Activated T-helper 17 cell treated with anti-CD3 and anti-CD28 coated beads, Interleukin-2, amount 50 U/mL, for 72 hours (primary cell): ENCODE measurements at regions not wholly inside any gene's neighbourhood (a gene's known extent, or its start where the extent isn't known, plus 50 kb on each side); places are given as distances from the start of the nearest gene placed in this dataset.
"Not testable (repeated sequence)": the region's sequence is repeated elsewhere in the genome, so short reads cannot be mapped to it uniquely, and the experiment has no call there.

Source experiments
- ATAC-seq: fragments of 150-1000 bp; cut with Tn5 transposase; replicated peaks from 2 replicates; pipeline ENCODE4 v1.10.0; 2021; ENCODE audit warnings: mild to moderate bottlenecking, moderate library complexity
- H3K27ac Mint-ChIP-seq: one replicate; pipeline ENCODE4 v1.8.0; 2022; ENCODE audit warnings: mixed read lengths
- H3K27me3 Mint-ChIP-seq: one replicate; pipeline ENCODE4 v1.8.0; 2022; ENCODE audit warnings: mixed read lengths
- H3K36me3 Mint-ChIP-seq: one replicate; pipeline ENCODE4 v1.8.0; 2022; ENCODE audit warnings: low read depth, mild to moderate bottlenecking, mixed read lengths
- H3K4me1 Mint-ChIP-seq: one replicate; pipeline ENCODE4 v1.8.0; 2022; ENCODE audit warnings: mixed read lengths
- H3K4me3 Mint-ChIP-seq: one replicate; pipeline ENCODE4 v1.8.0; 2022; ENCODE audit warnings: mild to moderate bottlenecking, mixed read lengths
- H3K9me3 Mint-ChIP-seq: one replicate; pipeline ENCODE4 v1.8.0; 2022; ENCODE audit warnings: mixed read lengths

GRCh38 chr17:71572343-71572742 lies 548.5 kb upstream of the SOX9 start:
- ATAC-seq, result no peak
- Mint-ChIP-seq H3K27ac (no peak overlapping the region), H3K4me3 (no peak overlapping the region), H3K9me3 (peaks cover 4% of the 10 kb centered on the region), H3K4me1 (no peaks in the 10 kb centered on the region), H3K27me3 (no peaks in the 10 kb centered on the region), H3K36me3 (no peaks in the 10 kb centered on the region)

GRCh38 chr17:71578446-71578845 lies 542.4 kb upstream of the SOX9 start:
- Mint-ChIP-seq H3K4me3 (no peak overlapping the region), H3K36me3 (no peaks in the 10 kb centered on the region), H3K27me3 (no peaks in the 10 kb centered on the region), H3K9me3 (peaks cover 10% of the 10 kb centered on the region), H3K4me1 (no peaks in the 10 kb centered on the region), H3K27ac (no peak overlapping the region)
- ATAC-seq, result no peak

- no peaks in the 10 kb centered on the region for H3K36me3 Mint-ChIP-seq
- ATAC-seq, result no peak
- H3K9me3 Mint-ChIP-seq, result peaks cover 10% of the 10 kb centered on the region
- no peaks in the 10 kb centered on the region for H3K4me1 Mint-ChIP-seq
- H3K4me3 Mint-ChIP-seq, result no peak overlapping the region
- no peak overlapping the region for H3K27ac Mint-ChIP-seq
- H3K27me3 Mint-ChIP-seq, result no peaks in the 10 kb centered on the region
These were observed 540.6 kb upstream of the SOX9 start for GRCh38 chr17:71580220-71580619.

GRCh38 chr17:71585540-71585939 lies 535.3 kb upstream of the SOX9 start:
- no peak overlapping the region for H3K4me3 Mint-ChIP-seq
- no peaks in the 10 kb centered on the region for H3K4me1 Mint-ChIP-seq
- H3K27ac Mint-ChIP-seq, result no peak overlapping the region
- ATAC-seq, result no peak
- no peaks in the 10 kb centered on the region for H3K36me3 Mint-ChIP-seq
- peaks cover 9% of the 10 kb centered on the region for H3K9me3 Mint-ChIP-seq
- H3K27me3 Mint-ChIP-seq, result peaks cover 4% of the 10 kb centered on the region

GRCh38 chr17:71592431-71592830 lies 528.4 kb upstream of the SOX9 start:
- H3K4me3 Mint-ChIP-seq, result no peak overlapping the region
- ATAC-seq, result no peak
- no peaks in the 10 kb centered on the region for H3K4me1 Mint-ChIP-seq
- no peaks in the 10 kb centered on the region for H3K36me3 Mint-ChIP-seq
- H3K27me3 Mint-ChIP-seq, result peaks cover 4% of the 10 kb centered on the region
- H3K9me3 Mint-ChIP-seq, result peaks cover 4% of the 10 kb centered on the region
- H3K27ac Mint-ChIP-seq, result no peak overlapping the region

- Mint-ChIP-seq H3K27ac (no peak overlapping the region), H3K4me1 (no peaks in the 10 kb centered on the region), H3K4me3 (no peak overlapping the region), H3K9me3 (peaks cover 4% of the 10 kb centered on the region), H3K27me3 (peaks cover 4% of the 10 kb centered on the region), H3K36me3 (no peaks in the 10 kb centered on the region)
- no peak for ATAC-seq
These were observed 527.7 kb upstream of the SOX9 start for GRCh38 chr17:71593078-71593477.

- not testable (repeated sequence) for H3K27me3 Mint-ChIP-seq, H3K4me1 Mint-ChIP-seq, H3K4me3 Mint-ChIP-seq, ATAC-seq, H3K9me3 Mint-ChIP-seq, H3K27ac Mint-ChIP-seq, H3K36me3 Mint-ChIP-seq
These were observed 521.2 kb upstream of the SOX9 start for GRCh38 chr17:71599583-71599982.

GRCh38 chr17:71600137-71600789 lies 520.6 kb upstream of the SOX9 start:
- Mint-ChIP-seq H3K4me3 (no peak overlapping the region), H3K27ac (no peak overlapping the region), H3K27me3 (no peaks in the 10 kb centered on the region), H3K4me1 (no peaks in the 10 kb centered on the region), H3K36me3 (no peaks in the 10 kb centered on the region), H3K9me3 (peaks cover 5% of the 10 kb centered on the region)
- no peak for ATAC-seq

GRCh38 chr17:71601894-71602504 lies 518.8 kb upstream of the SOX9 start:
- Mint-ChIP-seq H3K36me3 (no peaks in the 10 kb centered on the region), H3K4me1 (no peaks in the 10 kb centered on the region), H3K27ac (no peak overlapping the region), H3K4me3 (no peak overlapping the region), H3K9me3 (peaks cover 5% of the 10 kb centered on the region), H3K27me3 (no peaks in the 10 kb centered on the region)
- ATAC-seq, result no peak

GRCh38 chr17:71613996-71614395 lies 506.8 kb upstream of the SOX9 start:
- H3K4me3 Mint-ChIP-seq, result no peak overlapping the region
- H3K27ac Mint-ChIP-seq, result no peak overlapping the region
- H3K36me3 Mint-ChIP-seq, result no peaks in the 10 kb centered on the region
- H3K4me1 Mint-ChIP-seq, result no peaks in the 10 kb centered on the region
- H3K27me3 Mint-ChIP-seq, result no peaks in the 10 kb centered on the region
- peaks cover 18% of the 10 kb centered on the region for H3K9me3 Mint-ChIP-seq
- no peak for ATAC-seq

GRCh38 chr17:71615820-71616219 lies 505.0 kb upstream of the SOX9 start:
- H3K9me3 Mint-ChIP-seq, result peaks cover 22% of the 10 kb centered on the region

GRCh38 chr17:71617767-71618166 lies 503.1 kb upstream of the SOX9 start:
- H3K36me3 Mint-ChIP-seq, H3K27me3 Mint-ChIP-seq, H3K27ac Mint-ChIP-seq, H3K4me3 Mint-ChIP-seq, ATAC-seq, H3K4me1 Mint-ChIP-seq: not testable (repeated sequence)
- peaks cover 22% of the 10 kb centered on the region for H3K9me3 Mint-ChIP-seq

More at GRCh38 chr17:71615820-71616219, 505.0 kb upstream of the SOX9 start:
- H3K27me3 Mint-ChIP-seq, result no peaks in the 10 kb centered on the region
- H3K27ac Mint-ChIP-seq, result no peak overlapping the region
- no peak overlapping the region for H3K4me3 Mint-ChIP-seq
- H3K4me1 Mint-ChIP-seq, result no peaks in the 10 kb centered on the region
- no peaks in the 10 kb centered on the region for H3K36me3 Mint-ChIP-seq
- no peak for ATAC-seq

GRCh38 chr17:71625330-71625729 lies 495.5 kb upstream of the SOX9 start:
- no peak for ATAC-seq
- no peaks in the 10 kb centered on the region for H3K36me3 Mint-ChIP-seq
- no peak overlapping the region for H3K27ac Mint-ChIP-seq
- H3K9me3 Mint-ChIP-seq, result peaks cover 4% of the 10 kb centered on the region
- H3K27me3 Mint-ChIP-seq, result no peaks in the 10 kb centered on the region
- no peaks in the 10 kb centered on the region for H3K4me1 Mint-ChIP-seq
- H3K4me3 Mint-ChIP-seq, result no peak overlapping the region

GRCh38 chr17:71628306-71628705 lies 492.5 kb upstream of the SOX9 start:
- Mint-ChIP-seq H3K9me3 (peaks cover 4% of the 10 kb centered on the region), H3K4me3 (no peak overlapping the region), H3K27me3 (no peaks in the 10 kb centered on the region), H3K36me3 (no peaks in the 10 kb centered on the region), H3K27ac (no peak overlapping the region), H3K4me1 (no peaks in the 10 kb centered on the region)
- no peak for ATAC-seq

GRCh38 chr17:71631483-71631882 lies 489.3 kb upstream of the SOX9 start:
- no peak for ATAC-seq
- Mint-ChIP-seq H3K36me3 (no peaks in the 10 kb centered on the region), H3K27me3 (no peaks in the 10 kb centered on the region), H3K27ac (no peak overlapping the region), H3K4me1 (no peaks in the 10 kb centered on the region), H3K9me3 (peaks cover 4% of the 10 kb centered on the region), H3K4me3 (no peak overlapping the region)
